ENCODE measurements at regions not wholly inside any gene's neighbourhood (a gene's known extent, or its start where the extent isn't known, plus 50 kb on each side); places are given as distances from the start of the nearest gene placed in this dataset.

- no peak for TF ChIP-seq CTCF (IDR thresholded peaks at IDR 0.05; ENCODE audit: low read length)
- no peak for TF ChIP-seq EZH2 (optimal IDR thresholded peaks at IDR 0.05; ENCODE audit: low read depth, low read length)
- TF ChIP-seq EZH2phosphoT487 (IDR thresholded peaks at IDR 0.05; ENCODE audit: low read length): no peak
Observed at GRCh38 chr2:167871286-167871685, 376.1 kb downstream of the STK39 start.

All from MM.1S (cell line).